ENCODE measurements at regions not wholly inside any gene's neighbourhood (a gene's known extent, or its start where the extent isn't known, plus 50 kb on each side); places are given as distances from the start of the nearest gene placed in this dataset.
A peak's percentile ranks its signal among the peaks of the same experiment; 100 is the strongest.
"Not testable (repeated sequence)": the region's sequence is repeated elsewhere in the genome, so short reads cannot be mapped to it uniquely, and the experiment has no call there.

GRCh38 chr13:62418376-62418775 is 1002.7 kb upstream of the PCDH20 start:
- no peak for DNase-seq (ENCODE audit: low spot score)

DNA sequence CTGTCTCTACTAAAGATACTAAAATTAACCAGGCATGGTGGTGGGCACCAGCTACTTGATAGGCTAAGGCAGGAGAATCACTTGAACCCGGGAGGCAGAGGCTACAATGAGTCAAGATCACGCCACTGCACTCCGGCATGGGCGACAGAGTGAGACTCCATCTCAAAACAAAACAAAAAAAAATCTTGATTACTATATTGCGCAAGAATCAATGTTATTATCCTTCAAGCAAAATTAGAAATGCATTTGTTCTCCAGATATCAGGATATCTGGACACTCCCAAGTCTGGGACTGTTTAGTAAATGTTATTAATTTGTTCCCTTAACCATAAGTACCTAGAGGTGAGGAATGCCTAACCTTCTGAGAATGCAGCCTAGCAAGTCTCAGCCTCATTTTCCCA is 992.2 kb upstream of the PCDH20 start:
- DNase-seq (ENCODE audit: low spot score), result no peak

GRCh38 chr13:62388515-62388914 is 972.9 kb upstream of the PCDH20 start:
- DNase-seq (ENCODE audit: low spot score), result no peak

DNA sequence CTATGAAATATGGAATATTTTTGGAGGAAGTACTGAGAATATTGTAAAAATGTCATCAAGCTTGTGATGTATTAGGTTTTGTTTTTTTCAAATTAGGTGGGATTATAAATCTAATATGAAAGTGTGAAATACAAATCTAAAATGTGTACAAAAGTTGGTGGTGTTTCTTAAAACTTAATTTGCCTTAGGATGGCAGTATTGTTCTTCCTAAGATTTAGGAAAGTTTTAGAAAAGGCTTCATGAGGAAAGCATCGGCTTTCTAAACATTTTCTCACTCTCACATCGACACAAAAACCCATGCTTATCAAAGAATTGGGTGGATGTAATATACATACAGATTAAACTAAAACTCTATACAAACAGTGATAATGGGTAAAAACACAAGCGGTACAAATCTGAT is 972.0 kb upstream of the PCDH20 start:
- no peak for DNase-seq (ENCODE audit: low spot score)

GRCh38 chr13:62379241-62379640 is 963.6 kb upstream of the PCDH20 start:
- DNase-seq (ENCODE audit: low spot score), result not testable (repeated sequence)

- DNase-seq (ENCODE audit: low spot score), result no peak
Observed at GRCh38 chr13:62377838-62378237, 962.2 kb upstream of the PCDH20 start.

- no peak for DNase-seq (ENCODE audit: low spot score)
Observed at GRCh38 chr13:62375653-62376052, 960.0 kb upstream of the PCDH20 start.

DNA sequence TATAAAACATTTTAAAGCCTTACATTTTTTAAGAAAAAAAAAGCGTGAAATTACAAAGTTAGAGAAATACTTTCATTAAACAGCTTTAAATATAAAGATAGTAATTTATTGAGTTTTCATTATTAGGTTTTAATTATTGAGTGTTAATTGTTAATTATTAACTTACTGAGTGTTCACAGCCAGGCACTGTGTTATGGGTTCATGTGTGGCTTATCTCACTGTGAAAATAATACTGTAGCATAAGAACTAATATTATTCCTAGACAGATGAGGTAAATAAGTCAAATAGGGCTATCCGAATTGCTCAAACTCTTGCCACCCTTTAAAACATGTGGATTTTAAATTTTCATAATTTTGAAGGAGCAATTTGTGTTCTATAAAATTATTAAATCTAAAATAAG is 956.1 kb upstream of the PCDH20 start:
- no peak for DNase-seq (ENCODE audit: low spot score)

DNA sequence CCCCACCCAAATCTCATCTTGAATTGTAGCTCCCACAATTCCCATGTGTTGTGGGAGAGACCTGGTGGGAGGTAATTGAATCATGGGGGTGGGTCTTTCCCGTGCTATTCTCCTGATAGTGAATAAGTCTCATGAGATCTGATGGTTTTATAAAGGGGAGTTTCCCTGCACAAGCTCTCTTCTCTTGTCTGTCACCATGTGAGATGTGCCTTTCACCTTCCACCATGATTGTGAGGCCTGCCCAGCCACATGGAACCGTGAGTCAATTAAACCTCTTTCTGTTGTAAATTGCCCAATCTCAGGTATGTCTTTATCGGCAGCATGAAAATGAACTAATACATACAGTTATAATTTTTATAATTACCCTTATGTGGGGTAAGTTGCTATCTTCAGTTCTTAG is 952.3 kb upstream of the PCDH20 start:
- DNase-seq (ENCODE audit: low spot score), result not testable (repeated sequence)

- DNase-seq (ENCODE audit: low spot score), result no peak
Observed at GRCh38 chr13:62360609-62361008, 945.0 kb upstream of the PCDH20 start.

DNA sequence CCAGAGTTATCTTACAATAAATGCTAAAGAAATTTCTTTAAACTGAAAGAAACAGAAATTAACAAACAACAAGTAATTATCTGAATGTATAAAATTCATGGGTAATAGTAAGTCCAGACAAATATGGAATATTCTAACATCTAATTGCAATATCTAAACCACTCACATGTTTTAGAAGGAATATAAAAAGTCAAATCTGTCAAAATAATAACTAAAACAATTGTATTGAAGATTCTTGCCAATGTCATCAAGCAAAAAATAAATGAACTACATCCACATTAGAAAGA is 942.9 kb upstream of the PCDH20 start:
- no peak for DNase-seq (ENCODE audit: low spot score)

DNA sequence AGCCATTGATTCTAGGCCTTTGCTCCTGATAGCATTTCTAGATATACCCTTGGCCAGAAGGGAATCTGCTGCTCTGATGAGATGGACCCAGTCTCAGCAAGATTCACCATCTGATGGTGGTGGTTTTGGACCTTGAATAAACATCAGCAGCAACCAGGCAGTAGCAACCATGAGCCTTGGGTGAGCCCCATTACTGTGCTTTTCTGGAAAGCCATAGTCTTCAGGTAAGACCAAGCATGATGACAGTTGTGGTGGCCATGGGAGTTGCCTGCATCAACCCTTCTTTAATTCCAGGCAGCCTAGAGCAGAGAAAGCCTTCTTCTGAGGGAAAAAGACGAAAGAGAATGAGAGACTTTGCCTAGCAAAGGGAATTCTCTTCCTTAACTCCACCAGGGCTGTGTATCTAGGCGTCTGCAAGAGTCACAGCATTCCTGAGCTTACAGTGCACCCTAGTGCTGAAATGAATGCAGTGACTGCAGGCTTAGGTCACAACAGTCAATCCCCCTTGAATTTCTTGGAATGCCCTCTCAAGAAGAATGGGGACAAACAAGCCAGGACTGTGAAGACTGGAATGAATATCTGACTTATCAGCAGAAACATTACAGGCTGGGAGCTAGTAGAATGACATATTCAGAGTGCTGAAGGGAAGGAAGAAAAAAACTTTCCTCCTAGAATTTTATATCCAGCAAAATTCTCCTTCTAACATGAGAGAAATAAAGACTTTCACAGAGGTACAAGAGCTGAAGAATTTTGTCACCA is 942.4 kb upstream of the PCDH20 start:
- DNase-seq (ENCODE audit: low spot score), result no peak

GRCh38 chr13:62356977-62357376 is 941.3 kb upstream of the PCDH20 start:
- DNase-seq (ENCODE audit: low spot score), result no peak

DNA sequence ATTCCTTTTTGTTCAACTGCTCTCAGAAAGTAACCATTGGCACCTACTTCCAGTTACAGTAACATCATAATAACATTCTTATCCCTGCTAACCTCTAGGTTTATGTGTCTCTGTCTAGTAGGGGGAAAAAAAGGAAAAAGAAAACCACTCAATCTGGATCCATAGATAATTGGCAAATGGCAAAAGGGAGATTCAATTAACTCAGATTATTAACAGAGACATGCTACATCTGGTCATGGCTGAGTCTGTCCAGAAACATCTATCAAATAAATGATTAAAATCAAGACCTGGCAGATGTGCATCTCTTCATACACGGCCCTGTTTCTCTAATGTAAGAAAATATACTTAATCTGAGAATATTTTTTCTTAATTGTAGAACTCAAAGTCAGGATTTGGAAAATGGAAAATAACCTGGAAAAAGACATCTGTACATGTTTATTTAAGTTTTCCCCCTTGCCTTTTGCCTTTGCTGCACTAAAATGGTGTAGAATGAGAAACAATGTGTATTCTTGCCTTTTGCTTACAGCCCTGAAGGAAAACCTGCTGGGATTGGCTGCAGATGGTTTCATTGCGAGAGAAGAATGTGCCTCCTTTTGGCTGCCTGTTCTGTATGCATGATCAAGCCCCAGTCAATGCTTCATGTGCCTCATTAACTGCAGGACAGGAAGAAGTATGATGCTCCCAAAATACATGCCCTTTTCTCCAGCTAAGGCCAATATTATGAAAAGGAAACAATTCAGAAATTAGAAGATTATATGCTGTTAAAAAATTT is 921.6 kb upstream of the PCDH20 start:
- DNase-seq (ENCODE audit: low spot score), result no peak

- no peak for DNase-seq (ENCODE audit: low spot score)
Observed at GRCh38 chr13:62336507-62336906, 920.9 kb upstream of the PCDH20 start.

DNA sequence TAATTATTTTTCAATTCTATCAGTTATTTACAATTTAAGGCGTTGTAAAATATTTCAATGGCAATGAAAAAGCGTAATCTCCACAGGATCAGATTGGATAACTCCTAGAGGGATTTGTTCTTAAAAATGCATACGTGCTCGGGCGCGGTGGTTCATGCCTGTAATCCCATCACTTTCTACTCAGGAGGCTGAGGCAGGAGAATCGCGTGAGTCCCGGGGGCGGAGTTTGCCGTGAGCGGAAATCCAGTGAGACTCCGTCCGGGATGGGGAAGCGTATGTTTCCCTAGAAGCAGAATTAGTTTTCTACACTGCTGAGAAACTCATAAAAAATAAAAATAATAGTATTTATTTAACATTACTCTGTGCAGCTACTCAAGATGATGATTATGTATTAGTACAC is 917.8 kb upstream of the PCDH20 start:
- no peak for DNase-seq (ENCODE audit: low spot score)

DNA sequence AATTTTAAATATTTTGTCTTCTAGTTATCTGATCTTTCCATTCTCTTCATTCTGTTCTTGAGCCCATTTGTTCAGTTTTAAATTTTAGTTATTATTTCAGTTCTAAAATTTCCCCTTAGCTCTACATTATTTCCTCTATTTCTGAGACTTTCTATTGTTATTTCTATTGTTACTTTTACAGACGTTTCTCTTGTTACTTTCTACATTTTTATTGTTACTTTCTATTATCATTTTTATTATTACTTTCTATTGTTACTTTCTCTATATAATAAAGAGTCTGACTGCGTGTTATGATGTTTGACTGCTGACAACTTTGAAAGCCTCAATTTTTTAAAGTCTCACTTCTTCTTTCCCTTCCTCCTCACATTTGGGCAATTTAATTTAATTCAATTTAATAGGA is 915.7 kb upstream of the PCDH20 start:
- DNase-seq (ENCODE audit: low spot score), result no peak

DNA sequence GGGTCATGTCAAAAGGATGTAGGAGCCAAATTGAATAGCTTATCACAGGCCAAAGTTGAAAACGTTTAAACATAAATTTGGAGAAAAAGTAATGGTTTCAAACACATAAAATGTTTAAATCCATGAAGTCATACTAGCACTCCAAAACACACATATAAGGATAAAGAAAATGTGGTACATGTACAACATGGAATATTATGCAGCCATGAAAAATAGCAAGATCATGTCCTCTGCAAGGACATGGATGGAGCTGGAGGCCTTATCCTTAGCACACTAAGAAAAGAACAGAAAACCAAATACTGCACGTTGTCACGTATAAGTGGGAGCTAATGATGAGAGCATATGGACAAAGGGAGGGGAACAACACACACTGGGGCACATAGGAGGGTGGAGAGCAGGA is 911.7 kb upstream of the PCDH20 start:
- DNase-seq (ENCODE audit: low spot score), result no peak

GRCh38 chr13:62324842-62325241 is 909.2 kb upstream of the PCDH20 start:
- no peak for DNase-seq (ENCODE audit: low spot score)

- DNase-seq (ENCODE audit: low spot score), result no peak
Observed at GRCh38 chr13:62321895-62322294, 906.2 kb upstream of the PCDH20 start.

DNA sequence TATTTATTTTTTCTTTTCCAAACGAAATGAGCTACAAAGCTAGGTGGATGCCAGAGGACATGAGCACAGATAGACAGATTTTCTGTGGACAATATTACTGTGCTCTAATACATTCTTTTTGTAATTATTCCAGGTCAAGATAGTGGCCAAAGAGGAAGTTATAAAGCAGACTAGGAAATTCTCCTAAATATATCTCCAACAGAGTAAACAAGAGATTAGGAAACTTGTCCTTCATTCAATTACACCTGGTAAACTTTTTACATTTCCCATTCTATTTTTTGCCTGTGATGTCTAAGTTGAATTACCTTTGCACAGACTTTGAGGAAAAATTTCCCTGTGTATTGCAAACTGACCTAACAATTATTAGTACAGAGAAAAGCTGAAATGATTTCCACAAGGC is 905.5 kb upstream of the PCDH20 start:
- no peak for DNase-seq (ENCODE audit: low spot score)

GRCh38 chr13:62320129-62321108 is 904.8 kb upstream of the PCDH20 start:
- peak; percentile 13 for DNase-seq (ENCODE audit: low spot score)

DNA sequence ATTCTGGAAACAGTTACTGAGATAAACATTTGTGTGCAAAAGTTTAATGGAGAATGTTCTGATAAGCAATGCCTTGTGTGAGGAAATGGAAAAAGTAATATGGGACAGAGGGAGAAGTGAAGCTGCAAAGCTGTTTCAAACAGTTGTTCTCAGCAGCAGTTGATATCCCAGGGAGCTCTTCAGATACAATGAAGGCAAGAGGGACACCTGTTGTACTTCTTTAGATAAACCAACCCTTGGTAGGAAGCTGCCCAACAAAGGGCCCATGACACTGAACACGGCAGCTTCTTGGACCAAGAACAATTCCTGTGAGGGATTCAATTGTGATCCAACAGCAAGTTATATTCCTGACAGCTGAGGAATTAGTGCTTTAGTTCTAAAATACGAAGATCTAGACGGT is 894.3 kb upstream of the PCDH20 start:
- no peak for DNase-seq (ENCODE audit: low spot score)
